DMS53 treated with DMSO at 0.1 percent for 48 hours (cell line): ENCODE measurements at regions not wholly inside any gene's neighbourhood (a gene's known extent, or its start where the extent isn't known, plus 50 kb on each side); places are given as distances from the start of the nearest gene placed in this dataset.
"Not testable (repeated sequence)": the region's sequence is repeated elsewhere in the genome, so short reads cannot be mapped to it uniquely, and the experiment has no call there.

Experiments
- DNase-seq: peaks from one replicate; lab custom pipeline; 2025; ENCODE audit not compliant: unreplicated experiment; lab: John Stamatoyannopoulos, UW

DNA sequence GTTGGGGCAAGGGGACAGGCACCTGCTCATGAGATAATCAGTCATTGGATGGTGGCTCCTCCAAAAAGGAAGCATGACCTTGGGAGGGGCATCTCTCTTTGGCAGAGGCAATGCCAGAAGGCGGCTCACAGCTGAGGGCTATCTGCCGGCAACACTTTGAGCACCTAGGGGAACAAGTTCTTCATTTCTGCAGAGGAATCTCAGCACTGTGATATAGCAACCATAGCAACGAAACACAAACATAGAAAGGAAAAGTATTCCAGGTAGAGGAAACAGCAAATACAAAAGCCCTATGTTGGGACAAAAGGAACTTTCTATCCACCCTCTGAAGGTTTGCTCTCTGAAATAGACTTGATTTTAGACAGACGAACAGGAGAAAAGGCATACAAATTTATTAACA is 89.1 kb upstream of the NEDD4L start:
- no peak for DNase-seq

DNA sequence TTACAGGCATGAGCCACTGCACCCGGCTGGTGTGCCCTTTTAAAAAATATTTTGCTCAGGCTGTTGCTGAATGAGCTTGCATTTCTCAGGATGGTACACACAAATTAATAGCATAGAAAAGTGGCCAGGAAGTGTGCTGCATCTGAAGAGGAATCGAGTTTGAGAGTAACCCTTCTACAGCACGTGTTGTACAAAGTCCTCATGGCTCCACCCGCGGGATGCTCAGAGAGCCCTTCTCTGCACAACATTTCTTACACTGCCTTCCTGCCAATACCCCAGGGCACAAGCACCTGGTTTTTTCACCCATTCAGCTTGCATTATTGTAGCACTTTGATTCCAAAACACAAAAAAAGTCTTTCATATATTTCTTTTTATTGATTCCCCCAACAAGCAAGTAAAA is 90.1 kb upstream of the NEDD4L start:
- no peak for DNase-seq

DNA sequence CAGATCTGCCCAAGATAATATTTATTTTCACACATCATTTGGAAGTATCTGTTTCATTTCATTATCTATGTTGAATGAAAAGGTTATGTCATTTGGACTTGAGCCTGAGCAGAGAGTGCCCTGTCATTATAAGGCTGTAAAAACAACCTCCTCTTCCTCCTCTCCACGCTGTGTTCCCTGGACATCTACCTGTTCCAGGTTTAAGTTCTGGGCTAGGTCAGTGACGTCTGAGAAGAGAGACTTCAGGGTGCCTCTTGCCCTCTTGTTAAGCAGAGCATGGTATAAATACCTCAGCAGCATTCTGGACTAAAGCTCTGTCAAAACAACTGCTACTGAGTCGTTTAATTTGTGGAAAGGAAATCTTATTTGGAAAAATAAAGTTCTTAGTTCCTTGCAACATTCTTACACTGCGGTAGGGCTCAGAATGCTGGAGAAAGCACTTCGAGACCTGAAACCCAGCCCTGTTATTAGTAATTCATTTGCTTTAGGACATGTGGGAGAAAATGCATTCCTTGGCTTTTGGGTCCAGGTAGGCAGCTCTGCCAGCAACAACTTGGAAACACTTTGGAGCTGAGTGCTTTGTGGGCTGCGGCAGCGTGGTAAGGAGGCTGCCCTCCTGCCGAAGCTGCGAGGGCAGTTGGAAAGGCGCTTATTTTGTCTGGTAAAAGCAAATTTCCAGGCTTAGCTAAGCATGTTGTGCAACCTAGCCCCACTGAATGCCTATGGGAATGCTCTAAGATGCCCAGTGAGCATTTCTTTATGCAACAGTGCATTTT is 91.8 kb upstream of the NEDD4L start:
- DNase-seq: no peak

DNA sequence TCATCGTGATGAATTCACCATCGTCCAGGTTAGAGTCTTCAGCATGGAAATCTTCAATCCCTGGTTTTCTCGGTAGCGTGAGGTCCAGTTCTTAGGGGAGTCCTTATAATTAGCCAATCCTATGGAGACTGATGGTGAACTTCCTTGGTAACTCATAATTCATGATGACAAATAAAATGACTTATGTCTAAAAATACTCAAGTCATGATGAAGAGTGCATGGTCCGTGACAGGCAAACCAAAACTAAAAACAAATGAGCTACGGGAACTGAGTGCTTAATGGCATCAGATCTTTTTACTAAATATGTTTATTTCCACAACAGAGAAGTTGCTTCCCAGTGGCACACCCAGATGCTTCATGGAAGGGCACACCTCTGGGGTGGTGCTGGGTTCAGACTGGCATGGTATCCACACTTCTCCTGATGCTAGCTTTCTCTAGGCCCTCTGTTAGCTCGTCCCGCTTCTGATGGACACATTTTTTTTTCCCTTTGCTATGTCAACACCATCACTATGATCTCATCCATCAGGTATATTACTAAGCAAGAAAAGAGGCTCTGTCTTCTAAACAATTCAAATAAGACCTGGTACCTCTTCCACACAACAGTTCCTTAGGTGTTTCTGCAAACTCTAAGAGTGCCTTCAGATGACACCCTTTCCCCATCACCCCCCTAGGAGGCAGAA is 92.8 kb upstream of the NEDD4L start:
- peak; percentile 72 for DNase-seq

DNA sequence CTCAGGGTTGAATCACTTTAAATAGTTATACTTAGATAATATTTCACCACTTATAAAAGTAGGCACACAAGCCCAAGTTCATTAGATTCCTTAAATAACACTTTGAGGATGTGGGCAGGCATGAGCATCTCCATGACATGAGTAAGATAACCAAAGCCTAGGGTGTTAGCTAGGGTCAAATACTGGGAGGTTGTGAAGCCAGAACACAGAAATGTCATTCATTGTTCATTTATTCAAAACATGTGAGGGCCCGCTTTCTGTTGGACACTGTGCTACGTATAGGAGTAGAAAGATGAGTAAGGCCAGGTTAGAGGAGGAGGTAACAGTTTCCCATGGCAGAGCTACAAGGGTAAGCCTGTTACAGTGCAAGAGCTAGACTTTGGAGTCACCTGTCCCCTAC is 93.5 kb upstream of the NEDD4L start:
- no peak for DNase-seq

DNA sequence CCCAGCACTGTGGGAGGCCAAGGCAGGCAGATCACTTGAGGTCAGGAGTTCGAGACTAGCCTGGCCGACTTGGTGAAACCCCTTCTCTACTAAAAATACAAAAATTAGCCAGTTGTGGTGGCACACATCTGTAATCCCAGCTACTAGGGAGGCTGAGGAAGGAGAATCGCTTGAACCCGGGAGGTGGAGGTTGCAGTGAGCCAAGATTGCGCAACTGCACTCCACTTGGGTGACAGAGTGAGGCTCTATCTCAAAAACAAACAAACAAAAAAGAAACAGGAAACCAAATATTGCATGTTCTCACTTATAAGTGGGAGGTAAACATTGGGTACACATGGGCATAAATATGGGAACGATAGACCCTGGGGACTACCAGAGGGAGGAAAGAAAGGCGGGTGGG is 94.7 kb upstream of the NEDD4L start:
- not testable (repeated sequence) for DNase-seq

DNA sequence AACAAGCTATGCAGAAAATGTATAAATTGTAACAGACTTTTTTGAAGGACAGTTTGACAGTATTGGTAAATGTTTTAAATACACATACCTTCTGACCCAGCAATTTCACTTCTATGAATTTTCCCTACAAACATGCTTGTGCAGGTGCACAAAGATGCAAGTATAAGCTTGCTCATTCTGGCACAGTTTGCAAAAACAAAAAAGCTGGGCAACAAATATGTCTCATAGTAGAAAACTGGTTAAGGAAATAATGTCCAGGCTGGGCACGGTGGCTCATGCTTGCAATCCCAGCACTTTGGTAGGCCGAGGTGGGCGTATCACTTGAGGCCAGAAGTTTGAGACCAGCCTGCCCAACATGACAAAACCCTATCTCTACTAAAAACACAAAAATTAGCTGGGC is 96.9 kb upstream of the NEDD4L start:
- no peak for DNase-seq

DNA sequence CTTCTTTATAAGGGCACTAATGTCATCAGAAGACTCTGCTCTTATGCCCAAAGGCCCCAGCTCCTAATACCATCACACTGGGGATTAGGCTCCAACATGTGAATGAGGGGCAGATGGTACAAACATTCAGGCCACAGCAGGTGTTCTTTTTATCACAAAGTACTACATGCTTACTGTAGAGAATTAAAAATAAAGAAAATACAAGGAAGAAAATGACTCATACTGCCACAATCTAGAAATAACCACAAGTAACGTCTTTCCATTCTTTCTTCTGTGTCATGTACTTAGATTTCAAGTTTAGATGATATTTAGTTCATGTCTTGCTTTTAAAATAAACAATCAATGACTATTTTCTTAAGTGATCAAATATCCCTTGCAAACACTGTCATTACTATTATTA is 100.3 kb upstream of the NEDD4L start:
- no peak for DNase-seq

DNA sequence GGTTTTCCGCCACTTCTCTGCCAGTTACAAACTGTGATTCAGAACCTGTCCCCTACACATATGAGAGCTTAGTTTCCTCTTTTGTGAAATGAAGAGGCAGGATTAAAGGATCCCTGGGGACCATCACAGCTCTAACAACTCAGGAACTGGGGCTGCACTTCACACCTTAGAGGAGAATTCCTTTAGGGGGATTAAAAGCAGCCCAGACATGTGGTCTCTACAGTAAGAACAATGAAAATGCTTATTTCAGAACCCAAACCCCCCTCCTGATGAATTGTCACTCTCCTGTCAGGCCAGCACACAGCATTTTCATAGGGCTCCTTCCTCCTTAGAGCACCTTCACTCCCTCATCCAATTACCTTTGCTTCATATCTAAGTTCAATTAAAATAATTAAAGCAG is 101.5 kb upstream of the NEDD4L start:
- DNase-seq: no peak

DNA sequence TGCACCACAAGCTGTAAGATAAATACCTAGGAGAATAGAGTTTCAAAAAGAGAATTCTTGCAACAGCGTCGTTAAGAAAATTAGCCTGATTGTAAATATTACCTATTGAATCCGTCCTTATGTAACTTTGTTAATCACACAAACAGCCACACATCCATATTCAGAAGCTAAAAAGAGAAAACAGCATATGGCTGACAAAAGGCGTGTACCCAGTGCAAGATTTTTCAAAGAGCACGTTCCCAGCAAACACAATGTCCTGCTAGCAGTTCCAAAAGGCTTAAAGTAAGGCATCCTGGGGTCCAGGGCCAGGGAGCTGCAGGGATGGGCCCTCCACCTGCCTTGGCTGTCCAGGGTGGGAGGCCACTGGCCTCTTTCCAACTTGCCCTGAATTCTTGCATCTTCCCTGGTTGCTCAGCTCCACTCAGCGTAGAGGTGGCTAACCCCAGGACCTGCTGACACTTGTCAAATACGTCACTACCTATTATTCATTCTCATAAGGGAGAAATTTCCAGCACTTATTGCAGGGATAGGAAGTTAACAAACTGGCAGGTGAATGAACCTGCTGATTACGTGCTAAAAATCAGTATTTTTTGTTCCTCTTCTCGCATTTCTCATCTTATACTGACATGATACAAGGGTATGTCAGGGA is 102.1 kb upstream of the NEDD4L start:
- DNase-seq: no peak

DNA sequence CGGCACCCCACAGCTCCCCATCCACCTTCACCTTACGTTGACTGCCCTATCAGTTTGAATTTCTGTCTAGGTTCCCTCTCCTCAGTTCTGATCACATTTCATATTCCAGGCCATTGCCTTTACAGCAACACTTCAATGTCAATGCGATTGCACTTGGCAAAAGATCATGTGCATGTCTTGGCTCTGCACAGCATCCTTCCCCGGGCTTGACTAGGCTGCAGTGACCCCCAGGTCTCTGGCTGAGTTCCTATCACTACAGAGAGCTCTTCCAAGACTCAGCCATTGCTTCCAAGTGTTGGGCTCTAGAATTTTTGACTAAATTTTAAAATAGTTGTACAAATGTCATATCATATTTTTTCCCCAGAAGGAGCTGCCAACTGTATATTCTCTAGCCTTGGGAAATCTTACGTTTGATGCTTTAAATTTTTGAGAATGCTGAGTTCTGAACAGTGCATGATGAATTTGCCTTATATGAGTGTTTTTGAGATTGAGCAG is 103.8 kb upstream of the NEDD4L start:
- DNase-seq: no peak

DNA sequence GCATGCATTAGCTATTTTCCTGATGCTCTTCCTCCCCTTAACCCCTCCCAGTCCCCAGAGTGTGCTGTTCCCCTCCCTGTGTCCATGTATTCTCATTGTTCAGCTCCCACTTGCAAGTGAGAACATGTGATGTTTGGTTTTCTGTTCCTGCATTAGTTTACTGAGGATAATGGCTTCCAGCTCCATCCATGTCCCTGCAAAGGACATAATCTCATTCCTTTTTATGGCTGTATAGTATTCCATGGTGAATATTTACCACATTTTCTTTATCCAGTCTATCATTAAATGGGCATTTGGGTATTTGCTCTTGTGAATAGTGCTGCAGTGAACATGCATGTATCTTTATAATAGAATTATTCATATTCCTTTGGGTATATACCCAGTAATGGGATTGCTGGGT is 109.7 kb upstream of the NEDD4L start:
- DNase-seq: not testable (repeated sequence)

DNA sequence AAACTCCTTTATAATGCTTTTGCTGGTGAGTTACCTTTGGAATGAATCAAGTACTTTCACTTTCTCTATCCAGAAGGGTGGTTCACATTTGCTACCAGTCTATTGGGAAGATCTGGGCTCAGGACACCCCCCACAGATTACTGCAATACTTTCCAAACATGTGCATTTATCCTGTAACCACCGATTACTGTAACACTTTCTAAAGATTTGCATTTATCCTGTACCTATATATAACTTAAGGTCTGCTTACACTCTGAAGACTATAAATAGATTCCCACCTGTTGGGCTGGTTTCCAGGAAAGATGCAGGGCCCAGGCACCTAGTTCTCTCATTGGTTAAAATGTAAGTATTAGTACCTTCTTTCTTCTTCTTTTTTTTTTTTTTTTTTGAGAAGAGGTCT is 113.0 kb upstream of the NEDD4L start:
- DNase-seq: peak; percentile 65

DNA sequence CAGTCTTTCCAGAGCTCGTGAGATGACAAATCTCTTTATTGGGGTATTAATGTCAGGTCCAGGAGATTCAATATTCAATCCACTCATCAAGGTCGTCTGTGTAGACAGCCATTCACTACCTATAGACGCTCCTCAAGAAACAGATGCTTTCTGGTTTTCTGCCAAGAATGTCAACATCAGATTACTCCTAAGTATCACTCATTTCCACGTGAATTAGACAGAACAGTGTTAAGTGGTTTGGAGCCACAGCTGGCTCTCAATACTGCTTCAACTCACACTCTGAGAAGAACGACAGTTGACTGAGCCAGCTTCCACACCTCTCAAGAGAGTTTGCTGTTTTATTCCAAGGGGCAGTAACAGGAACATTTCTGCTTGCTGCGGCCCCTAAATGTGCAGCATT is 113.5 kb upstream of the NEDD4L start:
- DNase-seq: peak; percentile 92

DNA sequence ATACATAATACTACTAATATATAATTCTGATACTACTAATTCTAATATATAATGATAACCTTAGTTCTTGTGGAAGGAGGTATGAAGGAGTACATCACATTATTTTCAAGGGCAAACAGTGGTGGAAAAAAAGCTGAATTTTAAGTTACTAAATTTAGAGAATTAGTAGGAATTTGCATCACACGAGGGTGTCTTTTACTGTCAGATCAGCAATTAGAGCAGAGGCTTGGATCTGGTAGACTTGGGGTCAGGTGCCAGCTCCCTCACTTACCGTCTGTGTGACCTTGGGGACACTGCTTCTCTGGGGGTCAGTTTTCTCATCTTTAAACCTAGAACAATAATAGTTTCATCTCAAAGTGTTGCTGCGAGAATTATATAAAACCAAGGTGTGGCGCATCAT is 114.1 kb upstream of the NEDD4L start:
- DNase-seq: no peak

DNA sequence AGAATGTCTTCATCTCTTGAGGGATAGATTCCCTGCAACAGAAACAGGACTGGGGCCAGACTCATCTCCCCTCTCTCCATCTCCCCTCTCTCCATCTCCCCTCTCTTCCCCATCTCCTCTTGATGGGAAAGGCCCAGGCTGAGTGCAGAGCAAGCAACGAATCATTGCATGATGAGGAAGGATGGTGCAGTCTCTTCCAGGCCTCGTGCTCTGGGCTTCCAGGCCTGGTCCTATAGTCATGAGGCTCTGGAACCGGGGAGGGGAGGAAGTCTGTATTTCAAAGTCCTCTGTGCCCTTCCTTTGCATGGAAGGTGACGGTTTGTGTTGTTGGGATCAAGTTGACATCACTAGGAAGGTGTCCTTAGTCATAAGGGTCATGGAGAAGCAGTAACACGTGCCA is 115.6 kb upstream of the NEDD4L start:
- DNase-seq: no peak

DNA sequence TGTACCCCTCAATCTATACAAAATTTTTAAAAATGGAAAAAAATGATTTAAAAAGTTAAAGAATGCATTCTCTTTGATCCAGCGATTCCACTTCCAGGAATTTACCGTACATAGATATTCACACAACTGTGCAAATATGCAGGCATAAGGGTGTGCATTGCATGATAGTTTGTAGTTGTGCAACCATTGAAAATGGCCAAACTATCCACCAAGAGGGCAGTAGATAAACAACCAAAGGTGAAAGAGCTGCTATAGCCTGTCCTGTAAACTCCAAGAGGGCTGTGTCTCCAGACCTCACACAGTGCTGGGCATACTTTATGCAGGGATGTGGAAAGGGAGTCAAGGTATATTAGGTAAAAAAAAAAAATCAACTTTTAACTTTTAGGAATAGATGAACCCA is 116.5 kb upstream of the NEDD4L start:
- no peak for DNase-seq

DNA sequence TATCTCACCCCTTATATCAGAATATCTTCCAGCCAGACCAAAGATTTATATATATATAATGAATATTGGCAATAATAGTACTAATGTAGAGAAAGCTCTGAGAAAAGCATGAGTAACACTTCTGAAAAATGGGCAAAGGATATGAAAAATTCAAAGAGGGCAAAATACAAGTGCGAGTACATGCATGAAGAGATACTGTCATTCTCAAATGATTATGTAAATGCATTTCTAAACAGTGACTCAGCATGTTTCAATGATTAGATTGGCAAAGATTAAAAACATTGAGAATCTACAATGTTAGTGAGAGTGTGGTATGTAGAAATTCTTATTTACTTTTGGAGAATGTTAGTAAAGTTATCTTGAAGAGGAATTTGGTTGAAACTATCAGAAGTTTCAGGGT is 118.3 kb upstream of the NEDD4L start:
- no peak for DNase-seq

DNA sequence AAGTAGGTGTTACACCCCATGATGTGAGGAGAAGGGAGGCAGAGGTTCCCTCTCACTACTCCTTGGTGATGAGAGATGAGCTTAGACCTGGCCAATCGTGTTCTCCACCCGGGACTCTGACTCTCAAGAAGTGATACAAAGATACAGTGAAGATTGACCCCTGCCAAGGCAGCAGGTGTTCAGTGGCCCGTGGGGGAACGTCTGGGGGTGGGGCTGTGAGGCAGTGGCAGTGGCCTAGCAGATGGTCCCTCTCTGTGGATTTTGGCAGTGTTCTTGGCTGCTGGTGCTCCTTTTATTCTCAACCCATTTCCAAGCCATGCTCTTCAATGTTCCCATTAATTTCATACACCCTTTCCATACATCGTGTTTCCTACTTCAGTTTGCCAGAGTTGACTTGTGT is 120.4 kb upstream of the NEDD4L start:
- no peak for DNase-seq

DNA sequence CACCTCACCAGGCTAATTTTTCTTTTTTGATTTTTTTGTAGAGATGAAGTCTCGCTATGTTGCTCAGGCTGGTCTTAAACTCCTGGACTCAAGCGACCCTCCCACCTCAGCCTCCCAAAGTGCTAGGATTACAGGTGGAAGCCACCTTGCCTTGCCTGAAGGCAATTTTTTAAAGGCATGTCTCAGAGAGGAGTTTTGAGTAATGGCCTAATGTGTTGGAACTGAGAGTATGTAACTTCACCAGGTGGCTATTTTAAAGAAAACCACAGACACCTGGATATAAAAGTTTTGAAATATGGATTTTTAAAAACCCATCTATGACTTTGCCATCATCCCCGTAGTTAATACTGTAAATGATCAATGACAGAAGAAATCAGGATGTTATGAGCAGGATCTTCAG is 119.8 kb upstream of the ATP8B1 start:
- DNase-seq: no peak

DNA sequence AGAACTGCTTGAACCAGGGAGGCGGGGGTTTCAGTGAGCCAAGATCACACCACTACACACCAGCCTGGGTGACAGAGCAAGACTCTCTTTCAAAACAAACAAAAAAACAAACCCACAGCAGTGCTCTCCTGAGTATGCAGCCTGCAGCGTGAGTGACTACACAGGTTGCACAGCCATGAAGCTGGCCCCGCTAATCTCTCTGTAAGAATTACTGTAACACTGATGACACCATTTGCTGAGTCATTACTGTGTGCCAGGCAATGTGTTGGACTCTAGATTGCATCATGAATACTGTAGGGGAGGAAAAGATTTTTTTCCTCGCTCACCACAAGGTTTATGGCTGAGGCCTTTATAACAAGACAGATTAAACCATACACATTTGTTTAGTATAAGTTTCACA is 118.6 kb upstream of the ATP8B1 start:
- DNase-seq: peak; percentile 22

DNA sequence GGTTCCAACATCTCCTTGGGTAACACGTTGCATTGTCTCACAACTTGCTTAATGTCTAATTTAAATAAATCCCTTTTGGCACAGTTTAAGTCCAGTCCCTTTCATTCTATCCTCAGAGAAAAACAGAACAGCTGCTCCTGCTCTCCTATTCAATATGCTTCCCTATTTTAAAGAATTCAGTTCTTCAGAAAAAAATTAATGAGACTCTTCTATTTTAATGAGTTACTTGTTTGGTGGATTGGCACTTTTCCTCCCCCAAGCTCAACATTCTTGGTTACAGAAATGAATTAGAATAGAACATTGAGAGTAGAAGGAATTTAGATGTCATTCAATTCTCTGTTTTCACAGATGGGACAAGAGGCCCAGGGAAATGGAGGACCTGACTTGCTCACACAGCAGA is 116.9 kb upstream of the ATP8B1 start:
- DNase-seq: no peak
